AG04449 (cell line): ENCODE measurements at regions not wholly inside any gene's neighbourhood (a gene's known extent, or its start where the extent isn't known, plus 50 kb on each side); places are given as distances from the start of the nearest gene placed in this dataset.

Experiments used
- CTCF ChIA-PET: fragments of 350-600 bp; formaldehyde crosslinking; extraction: SDS; loops from one replicate; lab custom pipeline; 2021; ENCODE audit warnings: antibody characterized with exemption; lab: Yijun Ruan, JAX
- POLR2A ChIA-PET: fragments of 400-600, 350-600 bp; formaldehyde crosslinking; extraction: SDS; loops from one replicate; lab custom pipeline; 2020; ENCODE audit warnings: antibody characterized with exemption, inconsistent platforms; lab: Yijun Ruan, JAX
- DNase-seq: peaks from one replicate; pipeline ENCODE4 v3.0.0-alpha.2; 2010; ENCODE audit warnings: low read depth, low spot score
- H3K4me3 ChIP-seq: 2 replicates; pipeline ENCODE4 v1.5.1; 2011; ENCODE audit warnings: low read depth, mild to moderate bottlenecking, control low read depth, low read length
- TF ChIP-seq, protein P1 (sequence below): IDR thresholded peaks from one replicate; pipeline ENCODE4 v1.5.1; 2011; ENCODE audit warnings: mild to moderate bottlenecking, moderate library complexity, low read length, control low read depth, inconsistent platforms; ENCODE audit not compliant: insufficient read depth; ENCODE audit errors: missing control alignments

DNA sequence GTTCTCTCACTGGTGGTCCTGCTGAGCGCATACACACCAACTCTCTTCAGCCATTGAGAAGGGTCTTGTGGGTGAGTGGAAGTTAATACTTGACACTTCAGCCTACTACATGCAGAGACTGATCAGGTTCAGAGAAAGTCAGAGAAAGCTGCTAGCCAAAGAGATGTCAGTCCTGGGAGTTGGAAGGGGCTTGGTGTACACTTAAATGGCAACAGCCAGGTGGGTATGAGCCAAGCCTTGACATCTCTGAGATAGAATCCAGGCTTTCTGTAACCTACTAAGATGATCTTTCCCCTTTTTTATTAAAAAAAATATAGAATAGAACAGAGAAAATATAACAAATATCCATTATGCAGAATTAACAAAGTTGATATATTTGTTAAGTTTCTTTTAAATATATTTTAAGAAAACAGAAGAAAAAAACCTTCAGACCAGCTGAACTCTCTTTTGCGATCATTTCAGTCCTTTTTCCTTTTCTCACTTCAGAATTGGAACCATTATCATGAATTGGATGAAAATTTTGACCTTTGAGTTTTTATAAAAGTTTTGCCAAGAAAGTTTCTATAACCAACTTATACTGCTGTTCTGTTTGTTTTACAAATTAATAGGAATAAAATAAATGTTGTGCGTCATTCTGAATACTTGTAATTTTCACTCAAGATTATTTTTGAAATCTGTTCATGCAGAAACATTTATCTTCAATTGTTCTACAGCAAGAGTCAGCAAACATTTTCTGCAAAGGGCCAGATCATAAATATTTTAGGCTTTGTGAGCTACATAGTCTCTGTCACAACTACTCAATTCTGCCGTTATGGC is 153.0 kb downstream of the RFC3 start:
- ChIA-PET CTCF (no interaction called here), POLR2A (no interaction called here)
- H3K4me3 ChIP-seq = no peak overlapping the region
- TF ChIP-seq, protein P1, sequence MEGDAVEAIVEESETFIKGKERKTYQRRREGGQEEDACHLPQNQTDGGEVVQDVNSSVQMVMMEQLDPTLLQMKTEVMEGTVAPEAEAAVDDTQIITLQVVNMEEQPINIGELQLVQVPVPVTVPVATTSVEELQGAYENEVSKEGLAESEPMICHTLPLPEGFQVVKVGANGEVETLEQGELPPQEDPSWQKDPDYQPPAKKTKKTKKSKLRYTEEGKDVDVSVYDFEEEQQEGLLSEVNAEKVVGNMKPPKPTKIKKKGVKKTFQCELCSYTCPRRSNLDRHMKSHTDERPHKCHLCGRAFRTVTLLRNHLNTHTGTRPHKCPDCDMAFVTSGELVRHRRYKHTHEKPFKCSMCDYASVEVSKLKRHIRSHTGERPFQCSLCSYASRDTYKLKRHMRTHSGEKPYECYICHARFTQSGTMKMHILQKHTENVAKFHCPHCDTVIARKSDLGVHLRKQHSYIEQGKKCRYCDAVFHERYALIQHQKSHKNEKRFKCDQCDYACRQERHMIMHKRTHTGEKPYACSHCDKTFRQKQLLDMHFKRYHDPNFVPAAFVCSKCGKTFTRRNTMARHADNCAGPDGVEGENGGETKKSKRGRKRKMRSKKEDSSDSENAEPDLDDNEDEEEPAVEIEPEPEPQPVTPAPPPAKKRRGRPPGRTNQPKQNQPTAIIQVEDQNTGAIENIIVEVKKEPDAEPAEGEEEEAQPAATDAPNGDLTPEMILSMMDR = no peak
- no peak for DNase-seq

DNA sequence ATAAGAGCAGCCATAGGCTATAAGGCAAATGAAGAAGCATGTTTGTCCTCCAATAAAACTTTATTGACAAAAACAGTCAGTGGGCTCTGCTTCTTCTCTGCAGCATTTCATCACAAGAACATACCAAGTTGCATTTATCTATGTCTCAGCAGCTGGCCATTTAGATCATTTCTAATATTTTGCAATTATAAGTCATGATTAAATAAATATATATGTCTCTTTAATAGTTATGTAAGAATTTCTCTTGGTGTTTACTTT is 153.5 kb downstream of the RFC3 start:
- POLR2A ChIA-PET = no interaction called here
- DNase-seq = no peak
- TF ChIP-seq, protein P1 = no peak
- no peak overlapping the region for H3K4me3 ChIP-seq
- CTCF ChIA-PET = no interaction called here

DNA sequence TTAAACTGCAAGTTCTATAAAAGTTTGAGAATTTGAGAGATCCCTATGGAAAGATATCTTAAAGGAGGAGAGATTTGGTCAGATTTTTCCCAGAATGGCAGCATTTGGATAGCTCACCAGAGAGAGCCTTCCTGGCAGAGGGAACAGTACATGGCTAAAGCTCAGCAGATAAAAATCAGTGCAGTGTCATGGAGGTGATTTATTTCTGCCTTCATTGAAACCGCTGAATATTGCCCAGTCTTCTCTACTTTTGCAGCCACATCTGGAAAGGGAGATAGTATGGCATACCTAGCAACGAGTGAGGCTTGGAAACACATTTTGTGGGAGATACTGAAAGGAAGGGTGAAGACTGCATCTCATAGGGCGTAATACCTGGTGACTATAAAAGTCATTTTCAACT is 155.2 kb downstream of the RFC3 start:
- ChIA-PET POLR2A (no interaction called here), CTCF (no interaction called here)
- no peak overlapping the region for H3K4me3 ChIP-seq
- no peak for DNase-seq
- TF ChIP-seq, protein P1 = no peak

DNA sequence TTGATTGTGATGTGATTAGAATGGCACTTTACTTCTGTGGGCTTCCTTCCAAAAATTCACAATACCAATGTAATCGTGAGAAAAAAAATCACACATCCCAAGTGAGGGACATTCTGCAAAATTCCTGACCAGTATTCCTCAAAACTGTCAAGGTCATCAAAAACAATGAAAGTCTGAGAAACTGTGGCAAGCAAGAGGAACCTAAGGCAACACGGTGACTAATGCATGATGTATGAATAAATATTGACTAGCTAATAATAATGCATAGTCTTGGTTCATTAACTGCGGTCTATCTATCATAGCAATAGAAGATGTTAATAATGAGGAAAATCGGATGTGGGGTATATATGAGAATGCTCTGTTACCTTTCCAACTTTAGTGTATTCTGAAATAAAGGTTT is 159.0 kb downstream of the RFC3 start:
- ChIA-PET CTCF (no interaction called here), POLR2A (no interaction called here)
- TF ChIP-seq, protein P1 = no peak
- H3K4me3 ChIP-seq = no peak overlapping the region
- no peak for DNase-seq

DNA sequence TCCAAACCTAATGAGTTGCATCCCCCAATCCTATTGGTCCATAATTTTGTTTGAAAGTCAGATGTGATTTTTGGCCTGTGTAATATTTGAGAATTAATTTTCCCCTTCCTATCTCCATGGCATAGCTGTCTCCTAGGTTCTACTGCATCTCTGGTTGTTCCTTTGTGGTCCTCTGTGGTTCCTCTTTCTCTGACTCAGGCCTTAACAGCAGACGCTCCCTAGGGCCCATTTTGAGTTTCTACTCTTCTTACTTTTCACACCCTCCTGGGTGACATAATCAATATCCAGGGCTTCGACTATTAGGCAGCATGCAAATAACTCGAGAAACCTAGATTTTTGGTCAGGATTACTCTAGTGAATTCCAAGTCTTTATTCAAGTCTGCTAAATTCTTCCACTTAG is 160.7 kb downstream of the RFC3 start:
- DNase-seq = no peak
- ChIA-PET POLR2A (no interaction called here), CTCF (interaction anchor here (0.7 kb wide), 1 partner anchor 121 kb away, joined by 4 read pairs; no protein-coding TSS in a partner anchor)
- H3K4me3 ChIP-seq = no peak overlapping the region
- TF ChIP-seq, protein P1 = no peak

DNA sequence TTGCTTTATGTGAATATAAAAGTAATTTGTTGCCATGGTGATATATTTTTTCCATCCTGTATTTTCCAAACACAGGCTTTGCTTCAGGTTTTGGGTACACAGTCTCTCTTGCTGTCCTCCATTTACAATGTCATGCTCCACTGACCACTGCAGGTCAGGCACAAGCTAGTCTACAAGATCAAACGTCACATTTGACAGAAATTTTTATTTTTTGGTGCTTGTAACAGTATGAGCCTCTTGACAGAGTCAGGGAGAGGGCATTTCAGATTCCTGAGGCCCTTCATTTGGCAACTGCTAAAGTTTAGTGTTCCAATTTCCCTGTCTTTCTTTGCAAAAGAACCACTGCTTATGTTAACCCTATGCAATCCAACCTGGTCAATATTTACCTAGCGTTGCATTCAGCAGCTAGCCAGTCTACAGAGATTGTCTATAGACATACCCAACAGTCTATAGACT is 175.0 kb downstream of the RFC3 start:
- no peak for DNase-seq
- TF ChIP-seq, protein P1 = no peak
- ChIA-PET CTCF (interaction anchor here (1.2 kb wide), 1 partner anchor 13 kb away, joined by 3 read pairs; no protein-coding TSS in a partner anchor), POLR2A (no interaction called here)
- H3K4me3 ChIP-seq = no peak overlapping the region
